Activated CD4-positive, alpha-beta T cell treated with anti-CD3 and anti-CD28 coated beads, Interleukin-2, Interleukin-6, amounts not matched to agents 100 ng/mL and 50 ng/mL, durations not matched to agents 16 hours and 8 hours (primary cell): ENCODE measurements at regions not wholly inside any gene's neighbourhood (a gene's known extent, or its start where the extent isn't known, plus 50 kb on each side); places are given as distances from the start of the nearest gene placed in this dataset.
"Not testable (repeated sequence)": the region's sequence is repeated elsewhere in the genome, so short reads cannot be mapped to it uniquely, and the experiment has no call there.

Experiments used
- DNase-seq: peaks from one replicate; pipeline ENCODE4 v3.0.0-alpha.2; 2020

GRCh38 chr2:62325398-62325797, 129.5 kb downstream of the B3GNT2 start:
- DNase-seq, result no peak

- no peak for DNase-seq
Observed at GRCh38 chr2:62321380-62322289, 125.7 kb downstream of the B3GNT2 start.

GRCh38 chr2:62320657-62321357, 124.9 kb downstream of the B3GNT2 start:
- no peak for DNase-seq

- DNase-seq, result not testable (repeated sequence)
Observed at GRCh38 chr2:62320137-62320536, 124.2 kb downstream of the B3GNT2 start.

GRCh38 chr2:62319070-62319469, 123.2 kb downstream of the B3GNT2 start:
- no peak for DNase-seq

- DNase-seq, result no peak
Observed at GRCh38 chr2:62315476-62315875, 119.6 kb downstream of the B3GNT2 start.

- no peak for DNase-seq
Observed at GRCh38 chr2:62314291-62314690, 118.4 kb downstream of the B3GNT2 start.

GRCh38 chr2:62313449-62314227, 117.7 kb downstream of the B3GNT2 start:
- DNase-seq, result peak; percentile 47

GRCh38 chr2:62309465-62310091, 113.7 kb downstream of the B3GNT2 start:
- DNase-seq, result peak; percentile 73

GRCh38 chr2:62309081-62309464, 113.2 kb downstream of the B3GNT2 start:
- DNase-seq, result no peak

- no peak for DNase-seq
Observed at GRCh38 chr2:62307469-62308389, 111.8 kb downstream of the B3GNT2 start.

- DNase-seq, result peak; percentile 81
Observed at GRCh38 chr2:62306751-62307468, 111.0 kb downstream of the B3GNT2 start.

- peak; percentile 68 for DNase-seq
Observed at GRCh38 chr2:62305421-62306176, 109.7 kb downstream of the B3GNT2 start.

GRCh38 chr2:62304429-62305417, 108.8 kb downstream of the B3GNT2 start:
- DNase-seq, result peak; percentile 73

GRCh38 chr2:62303788-62304187, 107.9 kb downstream of the B3GNT2 start:
- DNase-seq, result no peak

GRCh38 chr2:62302631-62303435, 106.9 kb downstream of the B3GNT2 start:
- peak; percentile 38 for DNase-seq

GRCh38 chr2:62300925-62301324, 105.0 kb downstream of the B3GNT2 start:
- DNase-seq, result no peak

GRCh38 chr2:62297624-62298010, 101.7 kb downstream of the B3GNT2 start:
- DNase-seq, result no peak
